GM21786 (cell line): ENCODE measurements at regions not wholly inside any gene's neighbourhood (a gene's known extent, or its start where the extent isn't known, plus 50 kb on each side); places are given as distances from the start of the nearest gene placed in this dataset.
"Not testable (repeated sequence)": the region's sequence is repeated elsewhere in the genome, so short reads cannot be mapped to it uniquely, and the experiment has no call there.

Source experiments
- ATAC-seq: cut with Tn5 transposase; IDR thresholded peaks from one replicate; pipeline ENCODE4 v1.9.1; 2021; ENCODE audit not compliant: unreplicated experiment

GRCh38 chr12:86526060-86526595 lies 269.9 kb upstream of the MGAT4C start:
- ATAC-seq: no peak

DNA sequence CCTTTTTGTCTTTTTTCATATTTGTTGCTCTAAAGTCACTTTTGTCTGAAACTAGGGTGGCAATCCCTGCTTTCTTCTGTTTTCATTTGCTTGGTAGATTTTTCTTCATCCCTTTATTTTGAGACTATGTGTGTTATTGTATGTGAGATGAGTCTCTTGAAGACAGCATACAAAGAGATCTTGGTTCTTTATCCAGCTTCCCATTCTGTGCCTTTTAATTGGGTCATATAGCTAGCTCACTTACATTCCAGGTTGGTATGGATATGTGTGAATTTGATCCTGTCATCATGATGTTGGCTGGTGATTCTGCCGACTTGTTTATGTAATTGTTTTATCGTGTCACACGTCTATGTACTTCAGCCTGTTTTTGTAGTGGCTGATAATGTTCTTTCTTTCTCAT lies 267.7 kb upstream of the MGAT4C start:
- no peak for ATAC-seq

DNA sequence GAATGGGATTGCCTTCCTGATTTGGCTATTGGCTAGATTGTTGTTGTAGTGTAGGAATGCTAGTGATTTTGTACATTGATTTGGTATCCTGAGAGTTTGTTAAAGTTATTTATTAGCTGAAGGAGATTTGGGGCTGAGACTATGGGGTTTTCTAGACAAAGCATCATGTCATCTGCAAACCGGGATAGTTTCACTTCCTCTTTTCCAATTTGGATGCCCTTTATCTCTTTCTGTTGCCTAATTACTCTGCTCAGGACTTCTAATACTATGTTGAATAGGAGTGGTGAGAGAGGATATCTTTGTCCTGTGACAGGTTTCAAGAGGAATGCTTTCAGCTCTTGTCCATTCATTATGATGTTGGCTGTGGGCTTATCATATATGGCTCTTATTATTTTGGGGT lies 265.7 kb upstream of the MGAT4C start:
- no peak for ATAC-seq

DNA sequence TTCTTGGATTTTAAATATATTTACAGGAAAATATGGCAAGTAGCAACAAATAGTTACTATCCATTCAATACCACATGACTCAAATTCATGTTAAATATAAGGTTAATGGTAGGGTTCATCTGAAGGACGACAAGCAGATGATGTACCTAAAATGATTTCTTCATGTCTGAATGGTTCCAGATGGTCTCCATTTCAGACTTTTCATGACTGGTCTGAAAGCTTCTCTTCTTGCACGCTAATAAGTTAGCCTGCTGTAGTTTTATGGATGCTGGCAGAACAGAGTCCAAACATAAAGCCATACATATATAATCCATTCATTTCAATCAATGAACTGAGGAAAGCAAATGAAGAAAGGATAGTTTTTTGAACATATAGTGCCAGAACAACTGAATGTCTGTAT lies 257.0 kb upstream of the MGAT4C start:
- peak; percentile 5 for ATAC-seq

GRCh38 chr12:86496595-86496994 lies 240.4 kb upstream of the MGAT4C start:
- ATAC-seq: no peak

- no peak for ATAC-seq
These were observed 228.3 kb upstream of the MGAT4C start for GRCh38 chr12:86484473-86484872.

- no peak for ATAC-seq
These were observed 217.0 kb upstream of the MGAT4C start for GRCh38 chr12:86473231-86473630.

GRCh38 chr12:86456776-86457175 lies 200.6 kb upstream of the MGAT4C start:
- no peak for ATAC-seq

DNA sequence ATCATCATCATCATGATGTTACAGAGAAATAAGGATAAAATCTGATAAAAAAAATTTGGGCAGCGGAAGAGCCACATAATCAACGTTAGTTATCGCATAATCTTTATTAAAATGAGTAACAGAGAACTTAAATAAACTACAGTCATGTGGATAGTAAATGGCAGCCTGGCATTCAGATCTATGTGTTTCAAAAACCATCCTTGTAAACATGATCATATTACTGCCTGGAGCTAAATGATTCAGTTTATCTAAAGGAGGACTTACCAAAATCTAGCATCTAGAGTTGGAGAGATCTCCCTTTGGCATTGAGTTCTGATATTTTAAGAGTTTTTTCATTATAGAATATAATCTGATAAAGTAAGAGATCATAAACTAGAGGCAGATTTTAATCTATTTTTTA lies 200.1 kb upstream of the MGAT4C start:
- ATAC-seq: no peak

DNA sequence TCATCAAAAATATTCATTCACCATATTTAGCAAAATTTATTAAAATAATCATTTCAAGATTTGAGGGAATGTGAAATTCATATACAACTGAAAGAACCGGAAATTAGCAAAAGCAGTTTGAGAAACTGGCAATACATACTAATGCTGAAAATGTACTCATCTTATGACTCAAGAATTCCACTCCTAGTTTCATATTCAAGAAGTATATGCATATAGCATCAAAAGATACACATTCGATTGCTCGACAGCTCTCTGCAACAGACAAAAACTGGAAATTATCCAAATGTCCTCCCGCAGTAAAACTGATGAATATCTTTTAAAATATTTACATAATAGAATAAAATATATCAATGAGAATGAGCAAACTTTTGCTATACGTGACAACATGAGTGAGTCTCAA lies 189.2 kb upstream of the MGAT4C start:
- no peak for ATAC-seq

GRCh38 chr12:86435053-86435452 lies 178.9 kb upstream of the MGAT4C start:
- no peak for ATAC-seq

DNA sequence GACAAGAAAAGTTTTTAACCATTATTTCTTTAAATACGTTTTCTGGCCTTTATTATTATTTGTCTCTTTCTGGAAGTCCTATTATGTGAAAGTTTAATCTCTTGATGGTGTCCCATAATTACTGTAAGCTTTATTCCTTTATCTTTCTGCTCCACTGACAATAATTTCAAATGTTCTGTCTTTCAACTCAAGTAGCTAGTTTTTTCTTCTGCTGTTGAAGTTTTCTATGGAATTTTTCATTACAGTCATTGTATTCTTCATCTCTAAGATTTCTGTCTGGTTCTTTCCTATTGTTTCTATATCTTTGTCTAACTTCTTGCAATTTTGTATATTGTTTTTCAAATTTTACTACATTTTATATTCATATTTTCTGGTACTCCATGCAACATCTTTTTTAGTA lies 173.6 kb upstream of the MGAT4C start:
- no peak for ATAC-seq

DNA sequence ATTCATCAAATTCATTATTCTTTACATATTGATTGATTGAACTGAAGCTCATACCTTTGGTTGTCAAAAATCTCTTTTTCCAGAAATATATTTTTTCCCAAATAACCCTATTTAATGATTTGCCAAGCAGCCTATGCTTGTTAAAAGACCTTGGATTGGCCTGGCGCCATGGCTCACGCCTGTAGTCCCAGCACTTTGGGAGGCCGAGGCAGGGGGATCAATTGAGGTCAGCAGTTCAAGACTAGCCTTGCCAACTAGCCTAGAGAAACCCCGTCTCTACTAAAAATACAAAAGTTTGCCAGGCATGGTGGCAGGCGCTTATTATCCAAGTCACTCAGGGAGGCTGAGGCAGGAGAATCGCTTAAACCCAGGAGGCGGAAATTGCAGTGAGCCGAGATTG lies 165.1 kb upstream of the MGAT4C start:
- ATAC-seq: no peak

- no peak for ATAC-seq
These were observed 158.0 kb upstream of the MGAT4C start for GRCh38 chr12:86414201-86414600.

DNA sequence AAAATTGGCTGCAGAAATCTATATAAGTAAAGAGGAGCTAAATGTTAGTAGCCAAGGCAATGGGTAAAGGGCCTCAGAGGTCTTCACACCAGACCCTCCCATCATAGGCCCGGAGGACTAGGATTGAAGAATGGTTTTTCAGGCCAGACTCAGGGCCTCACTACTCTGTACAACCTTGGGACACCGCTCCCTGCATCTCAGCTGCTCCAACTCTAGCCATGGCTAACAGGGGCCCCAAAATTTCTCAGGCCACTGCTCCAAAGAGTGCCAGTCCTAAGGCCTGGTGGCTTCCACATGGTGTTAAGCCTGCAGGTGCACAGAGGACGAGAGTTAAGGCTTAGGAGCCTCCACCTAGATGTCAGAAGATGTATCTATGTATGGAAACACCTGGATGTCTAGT lies 155.5 kb upstream of the MGAT4C start:
- no peak for ATAC-seq

DNA sequence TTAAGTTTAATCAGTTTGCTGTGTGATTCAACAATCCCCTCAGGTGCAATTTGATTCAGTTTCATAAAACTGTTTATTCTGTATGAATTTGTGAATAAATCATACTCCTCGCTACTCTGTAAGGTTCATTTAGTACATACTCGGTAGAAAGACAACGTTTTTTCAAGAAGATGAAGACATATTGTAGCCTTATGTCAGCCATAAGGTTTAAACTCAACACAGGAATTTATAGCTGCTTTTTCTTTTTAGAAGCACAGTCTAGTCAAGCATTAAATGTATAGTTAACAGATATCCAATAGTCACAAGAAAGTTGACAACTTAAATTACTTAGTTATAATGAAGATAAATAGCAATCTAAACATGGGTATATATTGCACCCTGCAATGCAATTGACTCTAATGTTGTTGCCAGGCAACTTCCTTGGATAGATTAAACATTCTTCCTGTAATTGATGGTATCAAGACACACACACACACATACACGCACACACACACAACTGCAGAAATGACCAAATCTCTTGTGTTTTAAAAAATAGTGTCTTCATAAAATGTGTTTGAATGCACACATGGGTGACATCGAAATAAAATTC lies 151.5 kb upstream of the MGAT4C start:
- ATAC-seq: no peak

DNA sequence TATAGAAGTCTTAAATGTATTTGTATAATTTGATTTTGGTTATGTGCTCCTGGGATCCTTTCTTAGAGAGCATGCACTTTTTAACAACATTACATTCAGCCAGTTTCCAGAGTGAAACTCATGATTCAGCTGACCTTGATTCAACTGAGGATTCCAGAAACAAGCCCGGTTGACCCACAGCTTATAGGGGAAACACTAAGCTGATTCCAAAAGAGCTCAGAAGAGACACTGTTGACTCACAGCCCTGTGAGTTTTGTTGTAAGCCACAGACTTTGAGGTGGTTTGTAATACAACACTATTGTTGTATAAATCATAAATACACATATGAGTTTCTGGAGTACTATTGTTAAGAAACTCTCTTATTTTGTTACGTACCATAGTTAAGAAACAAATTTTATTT lies 133.8 kb upstream of the MGAT4C start:
- no peak for ATAC-seq

GRCh38 chr12:86387591-86388145 lies 131.5 kb upstream of the MGAT4C start:
- ATAC-seq: no peak

- not testable (repeated sequence) for ATAC-seq
These were observed 127.6 kb upstream of the MGAT4C start for GRCh38 chr12:86383759-86384158.

DNA sequence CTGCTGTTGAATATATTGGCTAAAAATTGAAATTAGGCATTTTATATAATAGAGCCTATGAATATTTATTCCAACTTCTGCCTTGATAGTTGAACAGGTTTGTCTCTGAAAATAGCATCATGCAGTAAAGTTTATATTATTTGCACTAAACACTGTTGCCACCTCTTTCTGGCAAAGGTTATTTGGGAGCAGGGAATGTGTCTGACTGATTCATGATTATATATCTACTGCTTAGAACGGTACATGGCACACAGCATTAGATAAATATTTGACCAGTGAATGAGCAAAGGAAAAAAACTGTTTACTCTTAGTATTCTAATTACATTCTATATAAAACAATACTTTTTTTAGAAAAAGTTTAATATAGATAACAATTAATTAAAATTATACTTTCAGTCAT lies 123.1 kb upstream of the MGAT4C start:
- no peak for ATAC-seq

- no peak for ATAC-seq
These were observed 119.9 kb upstream of the MGAT4C start for GRCh38 chr12:86376052-86376451.

- no peak for ATAC-seq
These were observed 117.6 kb upstream of the MGAT4C start for GRCh38 chr12:86373813-86374212.

- no peak for ATAC-seq
These were observed 110.9 kb upstream of the MGAT4C start for GRCh38 chr12:86367137-86367536.
